CD4-positive, alpha-beta T cell treated with Interleukin-1 beta for 1 hour (primary cell): ENCODE measurements at regions not wholly inside any gene's neighbourhood (a gene's known extent, or its start where the extent isn't known, plus 50 kb on each side); places are given as distances from the start of the nearest gene placed in this dataset.

Experiments used
- DNase-seq, 2 donors: peaks; one replicate each; pipeline ENCODE4 v3.0.0-alpha.2; 2020 to 2022

DNA sequence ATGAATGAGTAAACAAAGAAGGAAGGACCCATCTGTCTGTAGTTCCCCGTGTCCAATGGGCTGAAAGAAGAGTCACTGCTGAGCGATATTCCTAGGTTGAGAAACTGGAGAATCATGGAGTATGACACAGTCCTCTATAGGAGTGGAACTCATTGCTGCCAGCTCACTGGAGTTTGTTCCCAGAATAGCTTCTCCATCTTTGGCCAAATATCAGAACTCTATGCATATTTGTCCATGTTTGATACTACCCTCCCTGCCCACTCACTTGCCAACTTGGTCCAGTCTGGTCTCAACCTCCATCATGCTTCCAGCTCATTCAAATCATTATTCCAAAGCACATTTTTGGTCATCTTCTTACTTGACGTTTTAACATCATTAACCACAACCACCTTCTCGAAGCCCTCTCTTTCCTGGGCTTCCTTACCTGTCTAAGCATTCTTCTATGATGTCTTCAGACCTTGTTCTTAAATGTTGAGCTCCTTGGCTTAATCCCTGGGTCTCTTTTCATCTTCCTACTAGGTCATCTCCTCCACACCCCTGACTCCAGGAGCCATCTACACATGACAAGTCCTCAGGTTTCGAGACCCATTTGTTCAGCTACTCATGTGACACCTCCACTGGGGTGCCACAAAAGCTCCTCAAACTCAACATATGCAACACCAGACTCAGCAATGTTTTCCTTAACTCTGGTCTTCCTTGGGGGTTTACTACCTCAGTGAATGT, 221.6 kb downstream of the MYCN start:
- DNase-seq, result no peak

DNA sequence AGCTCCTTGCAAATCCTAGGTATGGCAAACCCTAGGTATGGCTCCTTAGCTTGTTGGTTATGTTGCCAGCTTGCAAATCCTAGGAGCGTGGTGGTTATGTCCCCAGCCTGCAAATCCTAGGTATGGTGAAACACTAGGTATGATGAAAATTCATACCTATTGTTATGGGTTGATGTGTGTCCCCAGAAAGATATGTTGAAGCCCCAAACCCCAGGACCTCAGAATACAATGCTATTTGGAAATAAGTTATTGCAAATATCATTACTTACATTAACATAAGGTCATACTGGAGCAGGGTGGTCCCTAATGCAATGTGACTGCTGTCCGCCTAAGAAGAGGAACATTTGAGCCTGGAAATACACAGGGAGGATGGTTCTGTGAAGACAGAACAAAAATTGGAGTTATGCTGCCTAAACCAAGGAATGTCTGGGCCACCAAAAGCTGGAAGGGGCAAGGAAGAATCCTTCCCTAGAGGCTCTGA, 220.8 kb downstream of the MYCN start:
- DNase-seq, result no peak

DNA sequence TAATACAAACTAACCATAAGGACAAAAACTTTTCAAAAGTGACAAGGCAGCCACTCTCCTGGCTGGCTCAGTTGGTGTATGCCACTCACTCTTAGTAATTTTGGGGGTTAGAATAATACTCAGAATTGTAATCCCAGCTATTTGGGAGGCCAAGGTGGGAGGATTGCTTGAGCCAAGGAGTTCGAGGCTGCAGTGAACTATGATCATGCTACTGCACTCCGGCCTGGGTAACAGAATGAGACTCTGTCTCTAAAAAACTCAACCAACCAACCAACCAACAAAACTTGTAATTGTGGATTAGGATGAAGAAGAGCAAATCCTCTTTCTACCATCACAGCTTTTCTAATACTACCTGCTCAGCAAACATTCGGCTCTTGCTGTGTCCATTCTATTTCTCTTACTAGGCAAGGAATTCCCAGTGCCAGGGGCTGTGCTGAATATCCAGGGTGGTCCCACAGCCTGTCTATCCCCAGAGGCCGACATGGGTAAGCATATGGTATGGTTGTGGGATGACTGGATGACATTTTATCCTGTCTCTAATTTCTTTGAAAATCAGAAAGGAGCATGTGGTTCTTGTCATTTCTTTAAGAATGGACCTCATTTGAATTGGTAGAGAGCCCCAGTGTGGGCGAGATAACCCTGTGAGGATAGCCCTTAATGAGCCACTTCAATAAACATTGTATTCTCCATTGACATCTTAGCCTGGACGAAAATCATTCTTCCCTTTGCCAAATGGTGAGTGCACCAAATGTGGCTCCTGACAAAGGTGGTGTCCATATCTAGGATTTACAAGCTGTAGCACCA, 220.1 kb downstream of the MYCN start:
- no peak for DNase-seq

DNA sequence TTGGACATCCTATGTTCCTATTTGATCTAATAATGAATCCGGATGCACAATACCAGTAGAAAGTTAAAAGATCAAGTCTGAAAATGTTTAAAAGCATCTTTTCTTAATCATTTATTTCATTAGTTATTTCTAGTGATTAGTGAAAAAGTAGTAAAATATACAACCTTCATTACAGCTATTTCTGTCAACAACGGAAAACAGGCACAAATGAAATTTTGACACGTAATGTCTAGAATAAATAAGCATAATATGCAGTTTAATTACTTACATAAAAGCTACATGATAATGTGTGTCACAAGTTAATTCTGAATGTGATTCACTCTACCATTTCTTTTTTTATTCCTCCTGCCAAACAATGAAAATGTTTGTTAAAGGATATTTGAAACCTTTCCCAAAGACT, 216.1 kb downstream of the MYCN start:
- no peak for DNase-seq

DNA sequence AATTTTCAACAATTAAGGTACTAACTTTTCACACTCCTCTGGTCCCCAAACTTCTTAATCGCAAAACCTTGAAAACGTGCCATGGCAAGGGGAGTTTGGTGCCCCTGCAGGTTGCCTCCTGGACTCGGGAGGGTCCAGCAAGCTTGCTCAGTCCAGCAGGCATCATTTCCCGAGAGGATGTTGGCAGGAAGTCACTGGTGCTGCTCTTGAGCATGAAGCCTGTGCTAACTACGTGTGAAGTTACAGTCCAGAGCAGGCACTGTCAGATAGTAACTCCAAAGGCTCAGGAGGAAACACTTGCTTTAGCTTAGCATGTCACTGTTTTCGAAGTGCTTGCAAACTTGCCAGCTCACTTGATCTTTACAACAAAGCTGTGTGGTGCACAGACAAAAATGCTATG, 215.4 kb downstream of the MYCN start:
- DNase-seq, result no peak

DNA sequence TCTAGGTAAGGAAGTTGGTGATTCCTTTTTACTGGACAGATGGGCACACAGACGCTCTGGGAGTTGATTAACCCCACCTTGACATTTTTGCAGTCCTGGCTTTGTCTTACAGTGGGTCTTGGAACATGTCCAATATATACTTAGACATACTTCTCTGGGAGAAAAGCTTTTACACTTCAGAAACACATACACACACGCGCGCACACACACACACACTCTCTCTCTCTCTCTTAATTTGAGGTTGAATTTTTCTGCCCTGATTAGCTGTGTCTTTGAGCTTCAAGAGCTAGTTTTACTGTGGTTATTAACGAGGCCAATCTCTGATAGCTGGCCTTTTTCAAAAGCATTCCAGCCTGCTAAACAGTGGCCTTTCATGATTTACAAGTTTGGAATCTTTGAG, 215.0 kb downstream of the MYCN start:
- DNase-seq, result no peak

DNA sequence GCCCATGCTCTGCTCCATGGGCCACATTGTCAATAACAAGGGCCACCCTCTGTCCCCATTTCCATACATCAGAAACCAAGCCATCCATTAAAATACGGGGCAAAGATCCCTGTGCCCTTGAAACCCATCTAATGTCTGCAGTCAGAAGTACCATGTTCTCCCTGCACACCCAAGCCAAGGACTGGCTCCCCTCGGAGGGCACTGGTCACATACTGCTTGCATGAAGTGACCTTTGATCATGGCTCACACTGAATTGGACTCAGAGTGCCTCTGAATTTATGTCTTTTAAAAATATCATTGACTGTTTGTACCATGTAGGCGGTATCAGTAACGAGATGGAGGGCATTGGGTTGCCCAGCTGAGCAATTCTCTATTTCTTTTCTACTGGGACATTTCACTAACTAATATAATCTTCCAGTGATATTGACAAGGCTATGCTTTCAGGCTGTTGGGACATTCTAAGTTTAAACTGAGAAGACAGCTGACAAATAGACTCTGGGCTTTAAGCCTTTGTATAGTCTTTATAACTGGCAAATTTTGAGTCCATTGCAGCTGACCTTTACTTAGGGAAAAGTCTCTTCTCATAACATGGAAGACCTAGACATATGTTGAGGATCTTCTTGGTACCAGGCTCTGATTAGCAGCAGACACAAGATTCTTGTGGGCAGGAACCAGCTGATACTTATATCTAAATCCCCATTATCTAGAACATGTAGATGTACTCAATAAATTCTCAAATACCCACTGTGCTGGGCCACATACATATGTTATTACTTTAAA, 214.3 kb downstream of the MYCN start:
- no peak for DNase-seq

DNA sequence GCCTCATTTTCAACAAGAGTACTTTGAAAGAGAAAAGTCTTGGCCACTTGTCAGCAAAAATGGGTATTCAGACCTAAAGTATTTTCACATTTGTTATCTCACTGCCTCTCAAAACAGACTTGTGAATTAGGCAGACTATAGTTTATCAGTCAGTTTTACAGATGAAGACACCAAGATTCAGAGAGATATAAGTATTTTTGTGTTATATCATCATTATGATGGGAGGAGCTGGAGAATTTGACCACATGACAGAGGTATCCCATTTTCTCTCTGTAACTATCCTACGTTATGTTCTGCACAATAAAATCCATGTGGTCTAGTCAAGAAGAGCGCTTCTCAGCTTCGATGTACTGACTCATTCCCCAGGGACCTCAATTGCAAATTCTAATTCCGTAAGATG, 213.7 kb downstream of the MYCN start:
- no peak for DNase-seq

DNA sequence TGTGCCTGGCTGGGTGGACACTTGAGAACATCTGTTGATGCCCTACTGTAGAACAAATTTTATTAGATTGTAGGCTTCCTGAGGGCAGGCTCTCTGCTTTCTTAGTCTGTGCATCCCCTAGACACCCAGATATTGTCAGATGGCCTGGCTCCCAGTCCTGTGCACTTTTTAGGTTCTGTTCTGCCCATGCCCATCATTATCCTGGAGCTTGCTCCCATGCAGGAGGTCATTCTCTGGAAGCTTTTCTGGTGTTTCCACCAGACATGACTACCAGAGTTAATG, 213.3 kb downstream of the MYCN start:
- no peak for DNase-seq

DNA sequence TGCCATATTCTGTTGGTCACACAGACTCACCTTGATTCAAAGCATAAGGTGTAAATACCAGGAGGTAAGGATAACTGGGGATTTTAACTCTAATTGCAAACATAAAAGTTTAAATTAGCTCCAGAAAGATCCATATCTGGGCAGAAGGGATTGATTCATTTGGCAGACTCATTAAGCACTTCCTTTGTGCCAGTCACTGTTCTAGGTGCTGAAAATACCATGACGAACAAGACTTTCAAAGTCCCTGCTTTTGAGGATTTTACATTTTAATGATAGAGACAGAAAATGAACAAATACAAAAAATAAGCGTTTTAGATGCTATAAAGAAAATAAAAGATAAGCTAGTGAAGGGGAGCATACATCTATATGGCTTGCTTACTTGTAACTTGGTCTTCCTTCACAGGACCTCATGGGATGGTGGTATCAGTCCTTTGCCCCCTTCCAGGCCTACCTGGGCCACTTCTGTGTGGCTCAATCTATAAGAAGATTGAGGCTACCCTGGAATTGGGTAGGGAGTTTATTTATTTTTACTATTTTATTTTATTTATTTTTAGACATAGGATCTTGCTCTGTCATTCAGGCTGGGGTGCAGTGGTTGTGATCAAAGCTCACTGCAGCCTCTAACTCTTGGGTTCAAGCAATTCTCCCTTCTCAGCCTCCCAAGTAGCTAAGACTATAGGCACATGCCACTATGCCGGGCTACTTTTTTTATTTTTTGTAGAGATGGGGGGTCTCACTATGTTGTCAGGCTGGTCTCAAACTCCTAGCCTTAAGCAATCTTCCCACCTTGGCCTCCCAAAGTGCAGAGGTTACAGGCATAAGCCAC, 212.8 kb downstream of the MYCN start:
- no peak for DNase-seq

DNA sequence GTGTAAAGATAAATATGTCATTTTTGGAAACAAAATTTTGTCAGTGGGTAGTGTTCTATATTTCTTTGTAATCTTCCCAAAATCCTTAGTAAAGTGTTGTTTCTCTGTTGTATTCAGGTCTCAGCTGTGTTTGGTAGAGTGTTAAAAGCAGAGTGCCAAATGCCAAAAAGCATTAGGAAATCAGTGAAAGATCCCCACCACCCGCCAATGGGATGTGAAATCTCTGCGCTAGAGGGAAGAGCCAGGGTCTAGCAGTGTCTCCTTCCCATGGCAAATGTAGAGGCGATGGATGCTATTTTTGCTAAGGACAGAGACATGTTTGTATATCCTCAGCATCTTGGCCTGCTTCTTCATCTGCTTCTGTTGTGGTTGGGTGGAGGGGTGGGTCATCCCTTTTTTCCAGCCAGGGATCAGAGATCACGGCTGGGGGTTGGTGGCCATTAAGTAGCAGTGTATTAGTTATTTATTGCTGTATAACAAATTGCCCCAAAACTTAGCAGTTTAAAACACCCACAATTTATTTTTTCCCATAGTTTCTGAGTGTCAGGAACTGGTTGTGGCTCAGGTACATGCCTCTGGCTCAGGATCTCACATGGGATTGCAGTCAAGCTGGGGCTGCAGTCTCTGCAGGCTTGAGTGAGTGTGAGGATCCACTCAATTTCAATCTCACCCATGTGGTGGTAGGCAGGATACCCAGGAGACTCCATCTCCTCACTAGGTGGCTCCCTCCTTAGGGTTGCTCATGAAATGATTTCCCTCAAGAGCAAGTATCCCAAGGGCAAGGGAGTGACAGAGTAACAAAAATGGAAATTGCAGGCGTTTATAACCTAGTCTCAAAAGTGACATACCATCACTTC, 211.9 kb downstream of the MYCN start:
- no peak for DNase-seq

DNA sequence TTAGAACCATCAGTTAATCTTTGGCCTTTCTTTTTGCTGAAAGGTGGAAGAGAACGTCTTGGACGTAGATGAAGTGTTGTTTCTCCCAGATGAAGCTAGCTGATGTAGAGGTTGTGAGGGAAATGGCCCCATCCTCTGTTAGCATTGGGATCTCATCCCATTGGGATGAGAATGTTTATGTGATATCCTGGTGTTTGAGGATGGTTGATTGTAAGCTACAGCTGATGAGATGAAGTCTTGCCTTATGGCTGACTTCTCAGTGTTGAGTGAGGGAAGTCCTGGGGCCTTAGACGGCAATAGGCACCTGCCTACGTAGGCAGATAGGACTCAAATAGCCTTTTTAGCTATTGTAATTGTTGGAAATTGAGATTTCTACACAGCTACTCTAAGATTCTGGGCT, 211.3 kb downstream of the MYCN start:
- no peak for DNase-seq

DNA sequence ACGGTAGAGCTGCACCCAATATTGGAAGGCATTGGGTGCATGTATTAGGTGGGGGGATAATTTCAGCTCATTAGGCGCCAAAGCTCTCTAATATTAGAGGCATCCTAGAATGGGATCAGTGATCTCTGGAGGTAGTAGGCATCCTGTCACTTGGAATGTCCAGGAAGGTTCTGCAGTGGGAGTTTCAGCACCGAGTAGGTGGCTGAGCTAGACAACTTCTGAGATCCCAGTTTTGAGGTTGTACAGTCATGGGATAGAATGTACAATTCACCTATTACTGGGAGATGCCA, 210.9 kb downstream of the MYCN start:
- DNase-seq, result no peak

DNA sequence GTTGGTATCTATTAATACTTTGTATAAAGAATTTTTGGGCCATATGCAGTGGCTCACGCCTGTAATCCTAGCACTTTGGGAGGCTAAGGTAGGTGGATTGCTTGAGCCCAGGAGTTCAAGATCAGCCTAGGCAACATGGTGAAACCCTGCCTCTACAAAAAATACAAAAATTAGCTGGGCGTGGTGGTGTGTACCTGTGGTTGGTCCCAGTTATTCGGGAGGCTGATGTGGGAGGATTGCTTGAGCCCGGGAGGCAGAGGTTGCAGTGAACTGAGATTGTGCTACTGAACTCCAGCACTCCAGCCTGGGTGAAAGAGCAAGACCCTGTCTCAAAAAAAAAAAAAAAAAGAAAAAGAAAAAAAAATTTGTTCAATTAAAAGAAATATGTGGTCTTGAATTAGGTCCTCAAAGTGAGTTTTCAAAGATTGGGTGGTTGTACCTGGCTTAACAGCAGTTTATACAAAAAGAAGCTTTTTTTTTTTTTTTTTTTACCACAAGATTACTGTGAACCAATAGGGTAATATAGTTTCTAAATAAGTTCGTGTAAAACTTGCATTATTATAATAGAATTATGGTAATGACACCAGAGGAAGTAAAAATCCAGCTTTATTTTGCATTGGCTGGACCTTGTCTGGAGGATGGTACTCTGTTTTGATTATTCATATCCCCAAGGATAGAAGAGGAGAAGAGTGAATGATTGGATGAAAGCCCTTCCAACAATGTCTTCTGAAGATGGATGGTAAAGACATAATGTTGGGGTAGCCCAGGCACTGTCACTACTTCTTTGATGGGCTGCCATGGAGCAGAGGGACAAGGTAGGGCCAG, 210.3 kb downstream of the MYCN start:
- no peak for DNase-seq

DNA sequence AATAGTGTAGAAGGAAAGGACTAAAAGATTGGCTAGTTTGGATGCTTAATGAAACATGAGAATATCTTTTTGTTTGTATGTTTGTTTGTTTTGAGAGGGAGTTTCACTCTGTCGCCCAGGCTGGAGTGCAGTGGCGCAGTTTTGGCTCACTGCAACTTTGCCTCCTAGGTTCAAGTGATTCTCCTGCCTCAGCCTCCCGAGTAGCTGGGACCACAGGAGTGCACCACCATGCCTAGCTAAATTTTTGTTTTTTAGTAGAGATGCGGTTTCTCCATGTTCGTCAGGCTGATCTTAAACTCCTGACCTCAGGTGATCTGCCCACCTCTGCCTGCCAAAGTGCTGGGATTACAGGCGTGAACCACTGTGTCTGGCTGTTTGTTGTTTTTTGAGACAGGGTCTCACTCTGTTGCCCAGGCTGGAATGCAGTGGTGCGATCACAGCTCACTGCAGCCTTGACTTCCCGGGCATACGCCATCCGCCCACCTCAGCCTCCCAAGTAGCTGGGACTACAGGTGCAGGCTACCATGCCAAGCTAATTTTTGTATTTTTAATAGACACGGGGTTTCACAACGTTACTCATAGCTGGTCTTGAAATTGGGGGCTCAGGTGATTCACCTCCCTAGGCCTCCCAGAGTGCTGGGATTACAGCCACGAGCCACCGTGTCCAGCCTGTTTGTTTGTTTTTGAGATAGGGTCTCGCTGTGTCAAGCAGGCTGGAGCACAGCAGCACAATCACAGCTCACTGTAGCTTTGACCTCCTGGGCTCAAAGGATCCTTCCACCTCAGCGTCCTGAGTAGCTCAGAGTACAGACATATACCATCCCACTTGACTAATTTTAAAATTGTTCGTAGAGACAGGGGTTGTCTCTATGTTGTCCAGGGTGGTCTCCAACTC, 209.2 kb downstream of the MYCN start:
- DNase-seq, result no peak

DNA sequence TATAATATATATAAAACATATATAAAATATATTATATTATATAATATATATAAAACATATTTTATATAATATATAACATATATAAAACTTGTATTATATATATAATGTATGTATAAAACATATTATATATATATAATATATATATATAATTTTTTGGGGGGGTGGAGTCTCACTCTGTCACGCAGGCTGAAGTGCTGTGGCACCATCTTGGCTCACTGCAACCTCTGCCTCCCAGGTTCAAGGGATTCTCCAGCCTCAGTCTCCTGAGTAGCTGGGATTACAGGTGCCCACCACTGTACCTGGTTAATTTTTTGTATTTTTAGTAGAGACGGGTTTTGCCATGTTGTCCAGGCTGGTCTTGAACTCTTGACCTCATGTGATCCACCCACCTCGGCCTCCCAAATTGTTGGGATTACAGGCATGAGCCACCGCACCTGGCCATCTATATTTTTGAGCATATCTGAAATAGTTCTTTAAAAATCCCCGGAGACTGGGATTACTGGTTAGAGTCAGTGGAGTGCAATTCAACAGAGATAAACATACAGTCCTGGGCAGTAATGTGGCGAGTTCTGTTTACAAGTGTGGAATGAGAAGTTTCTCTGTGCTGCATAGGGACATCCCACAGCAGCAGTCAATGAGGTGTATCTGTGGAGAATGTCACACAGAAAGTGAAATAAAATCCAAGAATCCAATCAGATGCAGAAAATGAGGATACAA, 208.4 kb downstream of the MYCN start:
- DNase-seq, result no peak

DNA sequence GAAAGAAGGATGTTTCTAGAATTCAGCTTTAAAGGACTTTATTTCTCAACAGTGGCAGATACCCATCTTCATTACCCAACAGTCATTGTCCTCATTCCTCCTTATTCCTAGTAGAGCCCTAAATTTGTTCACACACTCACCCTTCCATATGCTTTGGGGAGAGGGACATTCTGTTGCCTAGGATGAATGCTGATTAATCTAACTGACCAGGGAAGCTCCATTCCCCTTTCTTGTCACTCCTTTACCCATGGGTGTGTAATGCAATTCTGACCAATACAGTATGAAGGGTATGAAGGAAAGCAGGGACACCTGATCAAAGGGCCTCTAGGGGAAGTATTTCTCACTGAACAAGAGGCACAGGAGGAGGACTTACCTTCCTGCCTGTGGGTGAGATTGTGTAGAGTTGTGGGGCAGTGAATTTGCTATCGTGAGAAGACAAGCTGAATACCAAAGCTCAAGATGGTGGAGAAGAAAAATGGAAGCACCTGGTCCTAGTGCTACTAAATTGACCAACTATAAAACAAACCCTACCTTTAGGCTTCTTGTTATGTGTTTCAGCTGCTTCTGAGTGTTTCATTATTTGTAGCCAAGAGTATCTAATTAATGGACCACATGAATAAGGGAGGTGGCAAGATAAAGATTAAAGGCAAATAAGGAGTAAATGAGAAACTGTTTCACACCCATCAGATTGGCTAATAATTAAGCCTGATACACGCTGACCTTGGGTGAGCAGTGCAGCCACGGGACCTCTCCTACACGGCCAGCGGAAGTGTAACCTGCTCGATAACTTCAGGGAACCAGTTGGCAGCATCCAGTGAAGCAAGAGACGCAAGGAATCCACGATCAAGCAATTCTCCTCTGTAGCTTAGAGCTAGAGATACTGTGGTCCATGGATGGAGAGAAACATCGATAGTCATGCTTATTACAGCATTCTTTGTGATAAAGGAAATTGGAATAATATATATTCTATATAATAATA, 202.3 kb downstream of the MYCN start:
- no peak for DNase-seq

DNA sequence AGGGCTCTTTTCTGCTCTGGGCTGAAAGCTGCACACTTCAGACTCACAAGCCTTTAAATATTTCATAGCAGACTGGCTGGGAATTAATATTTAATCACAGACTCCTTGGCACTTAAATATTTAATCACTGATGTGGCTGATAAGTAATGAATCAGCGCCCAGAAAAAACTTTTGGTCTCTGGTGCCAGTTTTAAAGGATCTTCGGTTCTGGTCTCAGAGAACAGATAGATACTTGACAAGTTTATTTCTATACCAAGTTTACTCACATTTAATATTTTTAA, 201.2 kb downstream of the MYCN start:
- DNase-seq, result no peak
